Stomach (tissue), 8 donors: ENCODE measurements at regions not wholly inside any gene's neighbourhood (a gene's known extent, or its start where the extent isn't known, plus 50 kb on each side); places are given as distances from the start of the nearest gene placed in this dataset.
A peak's percentile ranks its signal among the peaks of the same experiment; 100 is the strongest.

Source experiments
- DNase-seq, 2 donors: peaks; one replicate each; pipeline versions ENCODE4 v3.0.0 to v3.0.0-alpha.2; 2013 to 2019
- H3K27ac ChIP-seq, 5 donors: fragments of 200-600 bp in 4 of 5; sonication (generic) in 4 of 5; one replicate each; pipeline ENCODE4 v1.5.1; 2013 to 2019; ENCODE audit warnings: mild to moderate bottlenecking in 1 of 5, moderate library complexity in 1 of 5
- H3K27me3 ChIP-seq, 3 donors: fragments of 200-600 bp; sonication (generic); one replicate each; pipeline ENCODE4 v1.5.1; 2017 to 2019; ENCODE audit warnings: mixed run types in 1 of 3
- H3K36me3 ChIP-seq, 4 donors: fragments of 200-600 bp; sonication (generic); 1 replicate in 3 of 4; 2 replicates in 1 of 4; pipeline ENCODE4 v1.5.1; 2016 to 2019
- H3K4me1 ChIP-seq, 4 donors: fragments of 200-600 bp; sonication (generic); one replicate each; pipeline ENCODE4 v1.5.1; 2016 to 2019
- H3K4me3 ChIP-seq, 4 donors: fragments of 200-600 bp; sonication (generic) in 3 of 4; one replicate each; pipeline ENCODE4 v1.5.1; 2016 to 2019; ENCODE audit warnings: mild to moderate bottlenecking in 1 of 4
- H3K9me3 ChIP-seq, 4 donors: fragments of 200-600 bp; sonication (generic); one replicate each; pipeline ENCODE4 v1.5.1; 2016 to 2019
- CTCF ChIP-seq, 7 experiments: fragments of 450-650 bp in 4 of 7; fragments of 200-600 bp in 3 of 7; sonication (generic) in 3 of 7; IDR thresholded peaks; one replicate each; pipeline ENCODE4 v1.5.1; 2016 to 2019; ENCODE audit warnings: antibody characterized with exemption in 7 of 7, control low read depth in 2 of 7, mild to moderate bottlenecking in 1 of 7
- EP300 ChIP-seq: sonication (generic); formaldehyde crosslinking; IDR thresholded peaks from one replicate; pipeline ENCODE4 v1.6.1; 2017; ENCODE audit warnings: antibody characterized with exemption
- POLR2A ChIP-seq, 4 donors: fragments of 450-650 bp; IDR thresholded peaks; one replicate each; pipeline ENCODE4 v1.6.1; 2016; ENCODE audit warnings: antibody characterized with exemption in 4 of 4, control low read depth in 2 of 4, mild to moderate bottlenecking in 1 of 4, moderate library complexity in 1 of 4
- POLR2AphosphoS5 ChIP-seq, 3 donors: sonication (generic); formaldehyde crosslinking; IDR thresholded peaks; one replicate each; pipeline ENCODE4 v1.6.1; 2016; ENCODE audit warnings: antibody characterized with exemption in 3 of 3
- WGBS, 5 donors: extraction: QIAGEN DNeasy Blood & Tissue Kit in 3 of 5; methylation state at CpG; one replicate each; pipeline versions ENCODE4 v1.1.5 to v1.1.7; 2013 to 2018; 5-methylcytosine and 5-hydroxymethylcytosine counted together
- intact Hi-C: fragments of 100-400 bp; cut with DNase I; formaldehyde crosslinking; loops from one replicate; pipeline ENCODE4 v1.15.1; 2023; ENCODE audit warnings: low total_unique reads
- donor health status: healthy with polysubstance abuse.
- donor health status: Bipolar disorder and iron deficiency.
- donor health status: healthy.

DNA sequence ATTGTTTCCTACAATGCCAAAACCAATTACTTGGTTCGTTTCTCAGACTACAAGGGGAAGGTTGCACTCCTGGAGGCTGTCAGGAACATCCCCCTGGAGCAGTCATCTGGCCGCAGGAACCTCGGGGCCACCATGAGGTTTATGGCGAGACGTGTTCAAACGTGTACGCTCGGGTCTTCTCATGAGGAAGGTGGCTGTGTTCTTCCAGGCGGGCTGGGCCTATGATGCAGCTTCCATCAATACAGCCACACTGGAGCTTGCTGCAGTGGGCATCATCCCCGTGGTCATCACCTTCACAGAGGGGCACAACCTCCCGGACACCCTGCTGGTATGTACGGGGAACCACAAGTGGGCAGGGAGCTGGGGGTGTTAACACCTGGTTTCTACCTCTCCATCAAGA, 94.5 kb upstream of the COL6A5 start:
- no peaks in the 10 kb centered on the region for H3K4me1 ChIP-seq
- TF ChIP-seq POLR2AphosphoS5 (IDR thresholded peaks at IDR 0.05): no peak
- no peak for TF ChIP-seq CTCF (IDR thresholded peaks at IDR 0.05)
- no peak for TF ChIP-seq POLR2A (IDR thresholded peaks at IDR 0.05)
- TF ChIP-seq EP300: no peak
- no peak for DNase-seq
- no peaks in the 10 kb centered on the region for H3K36me3 ChIP-seq
- intact Hi-C loops: no loop called here
- no peak overlapping the region for H3K27ac ChIP-seq
- no peak overlapping the region for H3K4me3 ChIP-seq
- H3K9me3 ChIP-seq: no peaks in the 10 kb centered on the region
- H3K27me3 ChIP-seq: no peaks in the 10 kb centered on the region
- WGBS, 5 donors: 82 to 90% (median 83%) methylated on average over 11 to 12 of the region's 12 CpGs

- H3K9me3 ChIP-seq: no peaks in the 10 kb centered on the region
- no peak overlapping the region for H3K4me3 ChIP-seq
- intact Hi-C loops: no loop called here
- no peaks in the 10 kb centered on the region for H3K36me3 ChIP-seq
- no peak for TF ChIP-seq POLR2A (IDR thresholded peaks at IDR 0.05)
- TF ChIP-seq EP300: no peak
- no peak for TF ChIP-seq POLR2AphosphoS5 (IDR thresholded peaks at IDR 0.05)
- TF ChIP-seq CTCF (IDR thresholded peaks at IDR 0.05): no peak
- peaks cover 0 to 5% (median 0%) of the 10 kb centered on the region in 4 donors for H3K4me1 ChIP-seq
- 69 to 76% (median 70%) methylated on average over 1 of the region's 1 CpG for WGBS, 5 donors
- no peak overlapping the region for H3K27ac ChIP-seq
- no peak for DNase-seq
- no peaks in the 10 kb centered on the region for H3K27me3 ChIP-seq
These were observed 90.0 kb upstream of the COL6A5 start for GRCh38 chr3:130255442-130255841.

- Histone ChIP-seq H3K4me1 (peaks cover 0 to 5% (median 0%) of the 10 kb centered on the region in 4 donors), H3K9me3 (no peaks in the 10 kb centered on the region), H3K27me3 (no peaks in the 10 kb centered on the region), H3K27ac (no peak overlapping the region), H3K4me3 (no peak overlapping the region), H3K36me3 (no peaks in the 10 kb centered on the region)
- 73 to 83% (median 76%) methylated on average over 3 of the region's 3 CpGs for WGBS, 5 donors
- TF ChIP-seq CTCF (IDR thresholded peaks at IDR 0.05): no peak
- TF ChIP-seq POLR2A (IDR thresholded peaks at IDR 0.05): no peak
- no peak for TF ChIP-seq POLR2AphosphoS5 (IDR thresholded peaks at IDR 0.05)
- peak in 1 of 2 donors; percentile 47 for DNase-seq
- intact Hi-C loops: no loop called here
These were observed 88.6 kb upstream of the COL6A5 start for GRCh38 chr3:130256821-130257340.

GRCh38 chr3:130258532-130258952, 86.9 kb upstream of the COL6A5 start:
- 52 to 69% (median 60%) methylated on average over 9 of the region's 9 CpGs for WGBS, 5 donors
- no peak overlapping the region for H3K27ac ChIP-seq
- no peaks in the 10 kb centered on the region for H3K9me3 ChIP-seq
- no peak overlapping the region for H3K4me3 ChIP-seq
- H3K27me3 ChIP-seq: no peaks in the 10 kb centered on the region
- H3K4me1 ChIP-seq: peaks cover 0 to 5% (median 0%) of the 10 kb centered on the region in 4 donors
- no peaks in the 10 kb centered on the region for H3K36me3 ChIP-seq
- peak in 1 of 2 donors; percentile 45 for DNase-seq
- intact Hi-C loops: no loop called here
- TF ChIP-seq POLR2AphosphoS5 (IDR thresholded peaks at IDR 0.05) (peak in 2 of 3 donors; percentile 8 to 28), POLR2A (IDR thresholded peaks at IDR 0.05) (no peak)

DNA sequence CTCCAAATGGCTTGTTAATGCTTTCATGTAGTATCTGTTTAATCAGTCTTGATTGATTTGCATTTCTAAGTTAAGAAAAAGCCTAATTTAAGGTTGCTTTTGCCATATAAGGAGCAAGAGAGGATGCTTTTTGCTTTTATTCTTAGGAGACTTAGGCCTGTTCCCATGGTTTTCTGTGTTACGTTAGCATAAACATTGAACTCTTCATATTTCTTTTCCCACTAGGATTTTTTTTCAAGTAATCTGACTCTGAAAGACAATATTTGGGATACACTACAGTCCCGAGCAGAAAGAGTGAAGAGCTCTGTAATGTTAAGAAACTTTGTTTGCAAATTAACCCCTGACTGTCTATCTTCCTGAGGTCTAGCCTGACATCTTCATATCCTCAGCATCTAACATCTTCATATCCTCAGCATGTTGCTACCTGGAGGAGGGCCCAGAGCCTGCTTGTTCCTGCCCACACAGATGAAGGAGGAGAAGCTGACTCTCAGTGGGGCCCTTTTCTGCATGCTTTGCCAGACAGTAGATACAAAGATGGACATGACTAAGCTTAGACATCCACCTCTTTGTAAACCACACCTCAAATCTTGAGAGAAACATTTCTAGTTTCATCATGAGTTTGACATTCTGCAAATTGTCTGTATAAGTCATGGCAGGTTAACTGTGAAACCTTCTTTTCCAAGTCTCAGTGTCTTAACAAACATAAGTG, 86.2 kb upstream of the COL6A5 start:
- Histone ChIP-seq H3K9me3 (no peaks in the 10 kb centered on the region), H3K4me1 (peaks cover 0 to 5% (median 0%) of the 10 kb centered on the region in 4 donors), H3K27ac (no peak overlapping the region), H3K36me3 (no peaks in the 10 kb centered on the region), H3K4me3 (no peak overlapping the region), H3K27me3 (no peaks in the 10 kb centered on the region)
- peak in 1 of 2 donors; percentile 67 for DNase-seq
- intact Hi-C loops: no loop called here
- WGBS, 5 donors: 44 to 57% (median 51%) methylated on average over 2 of the region's 2 CpGs
- TF ChIP-seq CTCF (IDR thresholded peaks at IDR 0.05): no peak
